ENCODE measurements at regions not wholly inside any gene's neighbourhood (a gene's known extent, or its start where the extent isn't known, plus 50 kb on each side); places are given as distances from the start of the nearest gene placed in this dataset.
A peak's percentile ranks its signal among the peaks of the same experiment; 100 is the strongest.

GRCh38 chrX:134158821-134159512, 78.0 kb upstream of the CCDC160 start:
- no peak overlapping the region for H3K4me3 Mint-ChIP-seq
- no peaks in the 10 kb centered on the region for H3K9me3 Mint-ChIP-seq
- no peaks in the 10 kb centered on the region for H3K36me3 Mint-ChIP-seq
- ATAC-seq (ENCODE audit: low read depth) (no peak), DNase-seq (ENCODE audit: low spot score in 2 of 2) (no peak)
- peaks cover 4% of the 10 kb centered on the region for H3K4me1 Mint-ChIP-seq
- no peak overlapping the region for H3K27ac Mint-ChIP-seq
- H3K27me3 Mint-ChIP-seq: no peaks in the 10 kb centered on the region

GRCh38 chrX:134161162-134161561, 75.8 kb upstream of the CCDC160 start:
- no peaks in the 10 kb centered on the region for H3K36me3 Mint-ChIP-seq
- H3K9me3 Mint-ChIP-seq: no peaks in the 10 kb centered on the region
- DNase-seq (ENCODE audit: low spot score in 2 of 2): no peak
- H3K27me3 Mint-ChIP-seq: no peaks in the 10 kb centered on the region
- H3K4me3 Mint-ChIP-seq: no peak overlapping the region
- H3K4me1 Mint-ChIP-seq: peaks cover 4% of the 10 kb centered on the region
- ATAC-seq (ENCODE audit: low read depth): peak; percentile 54
- H3K27ac Mint-ChIP-seq: peak overlapping the region; percentile 49

GRCh38 chrX:134162032-134162431, 75.0 kb upstream of the CCDC160 start:
- DNase-seq (ENCODE audit: low spot score in 2 of 2): no peak
- Mint-ChIP-seq H3K27me3 (no peaks in the 10 kb centered on the region), H3K36me3 (no peaks in the 10 kb centered on the region), H3K4me3 (no peak overlapping the region), H3K27ac (no peak overlapping the region), H3K4me1 (peaks cover 4% of the 10 kb centered on the region), H3K9me3 (no peaks in the 10 kb centered on the region)
- ATAC-seq (ENCODE audit: low read depth): no peak

GRCh38 chrX:134163836-134164235, 73.1 kb upstream of the CCDC160 start:
- no peak for ATAC-seq (ENCODE audit: low read depth)
- Mint-ChIP-seq H3K36me3 (no peaks in the 10 kb centered on the region), H3K9me3 (no peaks in the 10 kb centered on the region), H3K27ac (no peak overlapping the region), H3K4me3 (no peak overlapping the region), H3K4me1 (peaks cover 4% of the 10 kb centered on the region), H3K27me3 (no peaks in the 10 kb centered on the region)
- no peak for DNase-seq (ENCODE audit: low spot score in 2 of 2)

- Mint-ChIP-seq H3K27ac (no peak overlapping the region), H3K36me3 (no peaks in the 10 kb centered on the region), H3K27me3 (no peaks in the 10 kb centered on the region), H3K9me3 (no peaks in the 10 kb centered on the region), H3K4me1 (peaks cover 2% of the 10 kb centered on the region), H3K4me3 (no peak overlapping the region)
- DNase-seq (ENCODE audit: low spot score in 2 of 2) (no peak), ATAC-seq (ENCODE audit: low read depth) (no peak)
These were observed 69.3 kb upstream of the CCDC160 start for GRCh38 chrX:134167591-134168203.

- H3K4me1 Mint-ChIP-seq: peaks cover 5% of the 10 kb centered on the region
- H3K27ac Mint-ChIP-seq: peak overlapping the region; percentile 26
- peak overlapping the region; percentile 94 for H3K4me3 Mint-ChIP-seq
- no peaks in the 10 kb centered on the region for H3K36me3 Mint-ChIP-seq
- ATAC-seq (ENCODE audit: low read depth) (peak; percentile 50), DNase-seq (ENCODE audit: low spot score in 2 of 2) (peak in 1 of 2 donors; percentile 18)
- peaks cover 1% of the 10 kb centered on the region for H3K27me3 Mint-ChIP-seq
- H3K9me3 Mint-ChIP-seq: no peaks in the 10 kb centered on the region
These were observed 65.1 kb upstream of the CCDC160 start for GRCh38 chrX:134171661-134172587.

GRCh38 chrX:134172588-134173259, 64.3 kb upstream of the CCDC160 start:
- Mint-ChIP-seq H3K27me3 (peaks cover 1% of the 10 kb centered on the region), H3K4me1 (peaks cover 5% of the 10 kb centered on the region), H3K4me3 (peak overlapping the region; percentile 94), H3K27ac (no peak overlapping the region), H3K36me3 (no peaks in the 10 kb centered on the region), H3K9me3 (no peaks in the 10 kb centered on the region)
- DNase-seq (ENCODE audit: low spot score in 2 of 2): peak in 1 of 2 donors; percentile 14
- ATAC-seq (ENCODE audit: low read depth): peak; percentile 60

- Mint-ChIP-seq H3K27me3 (peaks cover 1% of the 10 kb centered on the region), H3K9me3 (no peaks in the 10 kb centered on the region), H3K27ac (no peak overlapping the region), H3K4me3 (peak overlapping the region; percentile 94), H3K4me1 (peaks cover 5% of the 10 kb centered on the region), H3K36me3 (no peaks in the 10 kb centered on the region)
- DNase-seq (ENCODE audit: low spot score in 2 of 2) (no peak), ATAC-seq (ENCODE audit: low read depth) (peak; percentile 25)
These were observed 63.3 kb upstream of the CCDC160 start for GRCh38 chrX:134173541-134174272.

GRCh38 chrX:134174273-134174660, 62.7 kb upstream of the CCDC160 start:
- DNase-seq (ENCODE audit: low spot score in 2 of 2): no peak
- H3K27ac Mint-ChIP-seq: no peak overlapping the region
- H3K9me3 Mint-ChIP-seq: no peaks in the 10 kb centered on the region
- H3K27me3 Mint-ChIP-seq: peaks cover 1% of the 10 kb centered on the region
- no peaks in the 10 kb centered on the region for H3K36me3 Mint-ChIP-seq
- ATAC-seq (ENCODE audit: low read depth): no peak
- H3K4me3 Mint-ChIP-seq: peak overlapping the region; percentile 94
- H3K4me1 Mint-ChIP-seq: peaks cover 5% of the 10 kb centered on the region

GRCh38 chrX:134174859-134175258, 62.1 kb upstream of the CCDC160 start:
- H3K36me3 Mint-ChIP-seq: no peaks in the 10 kb centered on the region
- no peak overlapping the region for H3K27ac Mint-ChIP-seq
- no peak overlapping the region for H3K4me3 Mint-ChIP-seq
- peaks cover 1% of the 10 kb centered on the region for H3K27me3 Mint-ChIP-seq
- no peak for DNase-seq (ENCODE audit: low spot score in 2 of 2)
- ATAC-seq (ENCODE audit: low read depth): no peak
- H3K9me3 Mint-ChIP-seq: no peaks in the 10 kb centered on the region
- peaks cover 5% of the 10 kb centered on the region for H3K4me1 Mint-ChIP-seq

- no peaks in the 10 kb centered on the region for H3K36me3 Mint-ChIP-seq
These were observed 59.5 kb upstream of the CCDC160 start for GRCh38 chrX:134177527-134177926.

GRCh38 chrX:134180601-134181274, 56.2 kb upstream of the CCDC160 start:
- no peak for DNase-seq (ENCODE audit: low spot score in 2 of 2)
- H3K27me3 Mint-ChIP-seq: peaks cover 3% of the 10 kb centered on the region
- H3K4me3 Mint-ChIP-seq: no peak overlapping the region
- H3K36me3 Mint-ChIP-seq: no peaks in the 10 kb centered on the region
- H3K9me3 Mint-ChIP-seq: no peaks in the 10 kb centered on the region
- ATAC-seq (ENCODE audit: low read depth): no peak
- no peak overlapping the region for H3K27ac Mint-ChIP-seq
- H3K4me1 Mint-ChIP-seq: no peaks in the 10 kb centered on the region

More at GRCh38 chrX:134177527-134177926, 59.5 kb upstream of the CCDC160 start:
- Mint-ChIP-seq H3K4me3 (no peak overlapping the region), H3K9me3 (no peaks in the 10 kb centered on the region), H3K27ac (no peak overlapping the region), H3K4me1 (peaks cover 3% of the 10 kb centered on the region), H3K27me3 (peaks cover 4% of the 10 kb centered on the region)
- ATAC-seq (ENCODE audit: low read depth): no peak
- DNase-seq (ENCODE audit: low spot score in 2 of 2): no peak

- no peaks in the 10 kb centered on the region for H3K36me3 Mint-ChIP-seq
- H3K9me3 Mint-ChIP-seq: no peaks in the 10 kb centered on the region
- H3K27me3 Mint-ChIP-seq: peaks cover 3% of the 10 kb centered on the region
- no peak for DNase-seq (ENCODE audit: low spot score in 2 of 2)
- H3K27ac Mint-ChIP-seq: no peak overlapping the region
- no peak overlapping the region for H3K4me3 Mint-ChIP-seq
- ATAC-seq (ENCODE audit: low read depth): no peak
- H3K4me1 Mint-ChIP-seq: no peaks in the 10 kb centered on the region
These were observed 55.7 kb upstream of the CCDC160 start for GRCh38 chrX:134181275-134181660.
